HL-60 (cell line): ENCODE measurements at regions not wholly inside any gene's neighbourhood (a gene's known extent, or its start where the extent isn't known, plus 50 kb on each side); places are given as distances from the start of the nearest gene placed in this dataset.

Experiments used
- DNase-seq, 2 experiments: peaks; one replicate each; pipeline ENCODE4 v3.0.0-alpha.2; 2010 to 2020; ENCODE audit warnings: low read depth in 1 of 2, low spot score in 1 of 2
- H3K27ac ChIP-seq: fragments of 250-450 bp; sonication (Bioruptor Pico); replicated peaks from 2 replicates; pipeline ENCODE4 v1.5.1; 2020; ENCODE audit warnings: mild to moderate bottlenecking, moderate library complexity
- H3K27me3 ChIP-seq: fragments of 250-450 bp; sonication (Bioruptor Pico); 2 replicates; pipeline ENCODE4 v1.5.1; 2021; ENCODE audit warnings: mild to moderate bottlenecking, moderate library complexity; ENCODE audit not compliant: insufficient read depth, poor library complexity, severe bottlenecking
- H3K4me3 ChIP-seq: replicated peaks from 2 replicates; pipeline ENCODE4 v1.5.1; 2011; ENCODE audit warnings: mild to moderate bottlenecking, control low read depth, low read length; ENCODE audit not compliant: insufficient read depth
- CTCF ChIP-seq: IDR thresholded peaks from one replicate; pipeline ENCODE4 v1.5.1; 2011; ENCODE audit warnings: low read length, control low read depth, inconsistent platforms; ENCODE audit not compliant: insufficient read depth
- GABPA ChIP-seq: IDR thresholded peaks from 2 replicates; pipeline ENCODE4 v1.6.1; 2012; ENCODE audit warnings: low read depth
- POLR2AphosphoS5 ChIP-seq: IDR thresholded peaks from 2 replicates; pipeline ENCODE4 v1.6.1; 2012; ENCODE audit warnings: low read depth
- REST ChIP-seq: IDR thresholded peaks from 2 replicates; pipeline ENCODE4 v1.6.1; 2012; ENCODE audit warnings: low read depth; ENCODE audit not compliant: insufficient replicate concordance
- SPI1 ChIP-seq: IDR thresholded peaks from 2 replicates; pipeline ENCODE4 v1.6.1; 2012; ENCODE audit warnings: low read depth, mild to moderate bottlenecking, borderline replicate concordance

GRCh38 chr4:59831746-59832145 is 1368.4 kb upstream of the ADGRL3 start:
- H3K27ac ChIP-seq: no peak overlapping the region
- no peaks in the 10 kb centered on the region for H3K27me3 ChIP-seq
- H3K4me3 ChIP-seq: no peak overlapping the region
- no peak for DNase-seq
- TF ChIP-seq REST (no peak), GABPA (no peak), SPI1 (no peak), CTCF (no peak), POLR2AphosphoS5 (no peak)

- no peaks in the 10 kb centered on the region for H3K27me3 ChIP-seq
- no peak overlapping the region for H3K27ac ChIP-seq
- no peak for TF ChIP-seq SPI1
- DNase-seq: no peak
- no peak overlapping the region for H3K4me3 ChIP-seq
These were observed 1365.2 kb upstream of the ADGRL3 start for GRCh38 chr4:59834943-59835342.

GRCh38 chr4:59837751-59838150 is 1362.4 kb upstream of the ADGRL3 start:
- Histone ChIP-seq H3K4me3 (no peak overlapping the region), H3K27ac (no peak overlapping the region), H3K27me3 (no peaks in the 10 kb centered on the region)
- DNase-seq: no peak
- TF ChIP-seq SPI1: no peak
- no peak for TF ChIP-seq POLR2AphosphoS5
- no peak for TF ChIP-seq CTCF
- no peak for TF ChIP-seq REST
- TF ChIP-seq GABPA: no peak

- TF ChIP-seq POLR2AphosphoS5: no peak
- TF ChIP-seq CTCF: no peak
- TF ChIP-seq SPI1: no peak
- no peak for TF ChIP-seq REST
- no peak for TF ChIP-seq GABPA
- Histone ChIP-seq H3K4me3 (no peak overlapping the region), H3K27ac (no peak overlapping the region), H3K27me3 (no peaks in the 10 kb centered on the region)
- DNase-seq: no peak
These were observed 1361.9 kb upstream of the ADGRL3 start for GRCh38 chr4:59838236-59838635.
